GM19023 (cell line): ENCODE measurements at regions not wholly inside any gene's neighbourhood (a gene's known extent, or its start where the extent isn't known, plus 50 kb on each side); places are given as distances from the start of the nearest gene placed in this dataset.

Experiments used
- ATAC-seq: cut with Tn5 transposase; IDR thresholded peaks from one replicate; pipeline ENCODE4 v1.9.1; 2021; ENCODE audit warnings: mild to moderate bottlenecking, moderate library complexity; ENCODE audit not compliant: unreplicated experiment

DNA sequence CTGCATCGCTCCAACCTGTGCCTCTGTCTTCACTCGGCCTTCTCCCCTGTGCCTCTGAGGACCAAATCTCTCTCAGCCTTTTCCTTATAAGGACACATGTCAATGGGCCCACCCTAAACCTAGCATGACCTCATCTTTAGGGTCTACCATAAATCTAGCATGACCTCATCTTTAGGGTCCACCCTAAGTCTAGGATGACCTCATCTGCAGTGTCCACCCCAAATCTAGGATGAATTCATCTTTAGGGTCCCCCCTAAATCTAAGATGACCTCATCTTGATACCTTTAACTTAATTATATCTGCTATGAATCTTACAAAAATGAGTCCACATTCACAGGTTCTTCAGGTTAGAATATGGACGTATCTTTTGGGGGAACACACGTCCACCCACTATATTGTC lies 131.1 kb upstream of the RPL38 start:
- ATAC-seq = no peak

DNA sequence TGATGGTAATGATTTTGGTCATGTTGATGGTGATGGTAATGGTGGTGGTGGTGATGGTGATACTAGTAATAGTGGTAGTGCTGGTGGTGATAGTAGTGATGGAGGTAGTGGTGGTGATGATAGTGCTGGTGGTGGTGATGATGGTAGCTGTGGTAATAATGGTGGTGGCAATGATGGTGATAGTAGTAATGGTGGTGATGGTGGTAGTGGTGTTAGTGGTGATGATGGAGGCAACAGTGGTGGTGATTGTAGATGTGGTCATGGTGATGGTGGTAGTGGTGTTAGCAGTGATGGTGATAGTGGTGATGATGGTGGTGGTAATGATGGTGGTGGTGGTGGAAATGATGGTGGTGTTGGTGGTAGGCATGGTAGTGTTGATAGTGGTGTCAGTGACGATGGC lies 127.0 kb upstream of the RPL38 start:
- no peak for ATAC-seq

DNA sequence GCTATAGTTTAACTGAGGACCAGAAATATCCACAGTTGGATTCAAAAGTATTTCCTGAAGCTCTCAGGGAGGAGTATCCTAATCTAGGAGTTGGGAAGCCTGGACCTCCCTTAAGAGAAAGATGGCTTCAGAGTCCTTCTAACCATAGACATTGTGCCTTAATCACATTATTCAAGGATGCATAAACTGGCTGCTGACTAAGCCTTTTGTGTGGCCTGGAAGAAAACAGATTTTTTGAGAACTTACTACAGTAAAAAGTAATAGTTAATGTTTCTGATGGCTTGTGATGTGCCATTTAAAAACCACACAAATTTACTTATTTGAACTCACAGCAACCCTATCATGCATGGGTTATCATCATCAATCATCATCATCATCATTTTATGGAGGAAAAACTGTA lies 126.2 kb upstream of the RPL38 start:
- ATAC-seq = no peak

DNA sequence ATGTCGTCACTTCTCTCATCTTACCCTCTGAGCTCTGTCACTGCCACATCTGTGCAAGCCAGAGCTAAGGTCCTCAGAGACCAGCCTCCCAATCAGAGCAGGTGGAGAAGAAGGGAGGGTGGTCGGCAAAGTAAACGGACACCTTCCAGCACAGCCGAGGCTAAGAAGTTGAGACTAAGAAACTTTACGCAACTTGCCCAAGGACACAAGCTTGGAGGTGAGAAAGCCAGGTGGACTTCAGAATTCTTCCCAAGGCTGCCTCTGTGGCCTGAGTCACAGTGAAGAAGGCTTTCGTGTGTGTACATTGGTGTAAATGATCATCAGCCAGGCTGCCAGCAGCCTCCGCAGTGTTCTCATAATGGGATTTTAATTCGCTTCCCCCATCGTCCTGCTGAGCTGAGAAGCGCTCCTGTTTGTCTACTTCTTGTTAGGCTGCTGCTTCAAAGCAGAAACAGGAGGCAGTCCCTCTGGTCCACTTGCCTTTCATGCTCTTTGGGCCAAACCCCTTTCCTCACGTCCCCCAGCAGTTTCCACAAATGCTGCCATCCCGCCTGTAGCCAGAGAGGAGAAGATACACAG lies 125.0 kb upstream of the RPL38 start:
- no peak for ATAC-seq

DNA sequence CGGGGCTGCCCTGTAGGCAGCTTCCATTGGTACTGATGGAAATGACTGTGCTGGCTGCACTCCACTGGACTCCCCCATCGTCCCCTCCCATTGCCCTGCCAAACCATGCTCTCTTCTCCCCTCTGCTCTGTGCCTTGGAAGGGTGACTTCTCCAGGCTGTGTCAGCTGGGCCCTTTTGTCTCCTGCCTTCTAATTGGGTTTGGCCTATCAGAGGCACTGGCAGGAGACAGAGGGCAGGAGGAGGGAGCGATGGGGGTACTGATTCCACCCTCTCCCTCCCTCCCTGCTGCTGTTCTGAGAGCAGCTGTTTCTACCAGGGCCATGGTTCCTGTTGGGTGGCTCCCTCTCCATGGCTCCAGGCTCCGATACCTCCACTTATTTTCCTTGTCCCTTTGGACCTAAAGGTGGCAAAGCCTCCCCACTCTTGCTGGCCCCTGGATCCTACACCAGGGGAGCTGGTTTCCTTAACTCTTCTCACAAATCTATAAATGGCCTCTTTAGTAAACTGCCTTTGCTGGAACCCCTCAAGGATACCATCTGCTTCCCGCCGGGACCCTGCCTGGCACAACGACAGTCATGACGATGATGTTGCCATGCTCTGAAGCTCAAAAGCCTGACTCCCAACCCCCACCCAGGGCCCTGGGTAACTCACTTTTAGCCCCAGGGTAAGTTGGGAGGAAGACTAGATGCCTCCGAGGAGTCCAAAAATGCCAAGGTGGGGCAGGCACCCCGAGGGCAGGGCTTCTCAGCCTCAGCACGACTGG lies 123.8 kb upstream of the RPL38 start:
- no peak for ATAC-seq

DNA sequence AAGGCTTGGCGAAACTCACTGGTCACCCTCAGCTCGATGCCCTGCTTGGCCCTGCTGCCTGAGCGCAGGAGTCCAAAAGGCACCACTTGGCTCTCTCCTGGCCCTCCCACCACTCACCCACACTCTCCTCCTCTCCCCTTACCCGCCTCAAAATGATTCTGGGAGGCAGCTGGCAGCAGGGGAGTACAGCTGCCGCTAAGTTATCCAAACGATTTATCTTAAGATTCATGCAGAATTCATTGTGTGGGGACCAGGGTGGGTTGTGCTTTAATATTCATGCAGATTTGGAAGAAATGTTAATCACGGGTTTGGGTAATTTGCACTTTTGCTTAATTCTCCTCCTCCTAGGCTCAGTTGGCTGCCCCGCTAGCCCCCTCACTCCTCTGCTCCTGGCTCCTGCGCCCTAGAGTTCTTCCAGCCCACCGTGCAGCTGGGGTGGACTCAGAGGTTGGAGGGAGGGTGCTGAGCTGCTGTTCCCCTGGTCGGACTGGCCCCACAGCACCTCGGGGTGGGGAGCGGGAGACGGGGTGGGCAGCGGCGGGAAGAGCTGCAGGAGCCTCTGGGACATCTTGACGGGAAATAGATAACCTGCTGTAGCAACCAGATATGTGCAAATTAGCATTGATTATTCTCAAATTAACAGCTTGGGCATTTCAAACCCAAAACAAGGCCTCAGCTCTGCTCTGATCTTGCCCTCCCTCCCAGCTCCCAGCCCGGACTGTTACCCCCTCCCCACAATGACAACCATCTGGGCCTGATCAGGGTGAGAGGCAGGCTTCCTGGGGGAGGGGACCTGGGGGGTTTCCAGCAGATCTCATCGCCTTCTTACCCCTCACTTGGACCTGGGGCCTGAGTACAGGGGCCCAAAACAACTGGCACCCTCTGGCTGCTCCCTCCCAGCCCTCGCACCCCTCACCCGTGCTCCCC lies 122.6 kb upstream of the RPL38 start:
- ATAC-seq = no peak

DNA sequence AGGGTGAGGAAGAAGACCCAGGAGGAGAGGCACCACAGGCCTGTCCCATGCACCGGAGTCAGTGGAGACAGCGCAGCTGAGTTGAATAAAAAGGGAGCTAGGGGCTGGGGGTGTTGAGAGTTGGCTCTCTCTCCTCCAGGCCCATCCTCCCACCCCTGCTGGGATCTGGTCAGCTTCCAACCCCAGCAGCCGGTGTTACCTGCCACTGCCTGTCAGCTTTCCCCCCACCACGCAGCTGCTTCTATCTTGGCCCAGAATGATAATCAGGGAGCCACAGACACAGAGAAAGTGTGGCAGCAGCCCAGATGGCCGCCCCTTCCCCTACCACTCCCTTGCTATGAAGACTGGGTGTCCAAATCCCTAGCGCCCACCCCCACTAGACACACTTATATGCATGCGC lies 120.6 kb upstream of the RPL38 start:
- ATAC-seq = no peak

DNA sequence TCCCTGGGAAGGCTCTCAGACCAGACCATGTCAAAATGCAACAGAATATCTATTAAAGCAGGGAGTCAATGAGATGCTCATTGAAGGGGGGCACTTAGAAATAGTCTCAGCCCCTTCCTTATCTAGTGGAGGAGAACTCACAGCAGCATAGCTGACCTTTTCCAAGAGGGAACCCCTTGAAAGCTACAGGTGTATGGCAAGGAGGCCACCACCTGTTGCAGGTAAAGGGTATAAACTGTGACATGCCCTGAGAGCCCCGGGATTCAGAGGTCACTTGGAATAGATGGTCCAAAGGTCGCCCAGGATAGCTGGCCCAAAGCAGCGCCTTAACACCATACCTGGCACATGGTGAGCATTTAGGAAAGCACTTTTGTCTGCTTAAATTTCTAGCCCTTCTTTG lies 120.2 kb upstream of the RPL38 start:
- ATAC-seq = no peak

DNA sequence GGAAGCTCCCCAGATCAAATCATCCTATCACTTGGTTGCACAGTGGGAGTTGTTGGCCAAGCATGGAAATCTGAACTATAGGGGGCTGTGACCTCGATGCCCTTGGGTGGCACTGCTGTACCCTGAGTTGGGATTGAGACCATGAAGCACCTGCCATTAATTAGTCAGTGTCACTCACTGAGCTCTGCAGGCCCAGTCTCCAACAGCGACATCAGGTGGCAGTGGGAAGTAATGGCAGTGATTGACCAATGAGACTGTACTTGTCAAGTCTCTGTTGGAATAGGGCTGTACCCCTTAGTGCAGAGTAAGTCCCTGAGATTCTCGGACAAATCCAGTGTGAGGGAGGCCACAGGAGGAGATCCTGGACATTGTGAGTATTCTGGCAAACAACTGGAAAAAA lies 118.0 kb upstream of the RPL38 start:
- ATAC-seq = no peak

DNA sequence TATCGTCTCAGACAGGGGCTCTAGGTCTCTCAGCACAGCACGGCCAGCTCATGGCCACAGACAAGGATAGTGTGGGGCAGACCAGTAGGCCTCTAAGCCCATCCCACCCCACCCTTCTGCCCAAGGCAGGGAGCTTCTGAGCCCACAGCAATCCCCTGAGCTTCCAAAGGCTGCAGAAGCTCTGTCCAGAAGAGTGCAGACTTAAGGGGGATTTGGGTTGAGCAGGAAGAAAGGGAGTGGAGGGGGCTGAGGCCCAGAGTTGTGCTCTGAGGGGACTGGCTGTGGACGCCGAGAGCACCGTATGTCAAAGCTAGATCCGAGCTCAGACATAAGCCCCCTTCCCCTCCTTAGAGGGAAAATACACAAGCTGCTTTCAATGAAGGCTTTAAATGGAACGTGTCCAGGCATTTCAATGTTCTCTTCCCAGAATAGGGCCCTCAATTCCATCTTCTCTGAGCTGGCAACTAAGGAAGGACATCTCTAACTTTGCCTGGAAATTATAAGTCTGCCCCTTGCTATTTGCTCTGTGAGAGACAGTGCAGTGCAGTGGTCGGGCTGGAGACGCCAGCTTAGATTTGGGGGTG lies 116.4 kb upstream of the RPL38 start:
- ATAC-seq = no peak

DNA sequence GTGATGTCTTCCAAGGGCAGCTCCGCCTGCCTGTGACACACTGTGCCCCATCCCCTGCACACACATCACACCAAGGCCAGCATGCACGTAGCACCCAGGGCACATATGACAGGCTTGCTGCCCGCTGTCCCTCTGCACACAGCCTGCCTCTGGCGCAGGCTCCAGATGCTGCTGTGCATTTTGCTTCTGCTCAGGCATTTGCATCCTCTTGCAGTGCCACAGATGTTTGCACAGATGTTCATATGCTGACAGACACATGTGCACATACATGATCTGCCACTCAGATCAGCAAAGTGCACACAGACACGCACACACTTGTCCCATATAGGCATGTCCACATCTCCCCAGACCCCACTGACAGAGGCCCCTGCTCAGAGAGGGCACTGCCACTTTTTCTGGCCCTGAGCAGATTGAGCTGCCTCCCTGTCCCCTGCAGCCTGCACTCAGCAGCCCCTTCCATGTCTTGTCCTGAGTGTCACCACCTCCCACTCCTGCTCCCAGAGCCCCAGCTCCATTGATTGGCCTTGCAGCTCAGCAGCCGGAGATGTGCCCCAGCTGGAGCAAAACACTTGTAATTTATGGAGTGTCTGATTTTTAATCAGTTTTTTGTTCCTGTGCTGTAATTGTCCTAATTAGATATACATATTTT lies 115.1 kb upstream of the RPL38 start:
- ATAC-seq = no peak

DNA sequence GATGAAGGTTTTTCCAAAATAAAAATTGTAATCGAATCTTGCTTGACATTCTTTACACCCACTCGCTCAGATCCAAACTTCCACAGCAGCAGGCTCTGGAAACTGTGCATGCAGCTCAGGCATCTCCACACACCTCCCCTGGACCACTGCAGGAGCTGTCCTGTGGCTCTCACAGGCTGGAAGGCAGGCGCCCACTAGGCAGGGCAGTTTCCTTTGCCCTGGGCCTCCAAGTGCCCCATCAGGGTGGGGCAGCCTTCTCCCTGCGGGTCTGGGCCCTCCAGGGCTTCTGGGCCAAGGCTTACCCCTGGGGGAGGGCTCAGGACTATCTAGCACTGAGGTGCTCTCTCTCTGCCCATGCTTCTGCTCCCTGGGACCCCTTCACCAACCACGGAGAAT lies 114.5 kb upstream of the RPL38 start:
- ATAC-seq = no peak

DNA sequence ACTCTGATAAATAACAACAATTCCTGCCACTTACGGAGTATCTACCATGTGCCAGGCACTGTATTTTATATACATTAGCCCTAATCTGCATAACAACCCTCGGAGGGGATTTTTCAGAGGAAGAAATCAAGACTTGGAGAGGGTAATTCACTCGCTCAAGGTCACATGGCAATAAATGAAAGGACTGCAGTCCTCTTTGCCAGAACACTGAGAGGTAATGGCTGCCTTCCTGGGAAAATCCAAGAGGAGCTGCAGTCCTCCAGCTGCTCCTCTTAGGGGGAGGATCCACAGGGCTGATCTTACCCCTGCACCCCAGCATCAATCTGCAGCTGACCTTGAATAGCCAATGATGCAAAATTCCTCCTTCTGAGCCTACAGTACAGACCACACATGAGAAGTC lies 114.1 kb upstream of the RPL38 start:
- ATAC-seq = no peak

DNA sequence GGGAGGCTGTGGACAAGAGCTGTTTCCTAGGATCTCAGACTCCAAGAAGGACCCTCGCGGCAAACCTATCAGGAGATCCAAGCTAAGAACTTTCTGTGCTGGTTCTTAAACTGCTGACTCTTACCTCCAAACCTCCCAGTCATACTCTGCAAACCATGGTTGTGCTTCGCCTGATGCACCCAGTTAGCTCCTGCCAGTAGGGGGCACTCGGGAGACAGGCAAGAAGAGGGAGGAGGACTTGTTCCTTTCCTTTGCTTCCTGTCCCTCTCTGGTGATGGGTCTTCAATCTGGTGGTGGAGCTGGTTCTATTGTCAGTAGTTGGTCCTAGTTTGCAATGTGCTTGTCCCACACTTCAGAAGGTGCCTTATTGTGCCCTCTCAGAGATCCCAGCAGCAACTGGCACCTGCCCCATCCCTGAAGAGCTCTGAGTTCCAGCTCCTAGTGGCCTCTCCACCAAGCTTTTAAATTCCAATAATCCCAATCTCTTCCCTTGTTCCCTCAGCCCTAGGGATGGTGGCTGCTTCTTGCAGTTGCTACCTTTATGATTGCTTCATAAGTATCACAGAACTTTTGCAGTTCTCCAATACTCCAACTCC lies 113.5 kb upstream of the RPL38 start:
- ATAC-seq = no peak

DNA sequence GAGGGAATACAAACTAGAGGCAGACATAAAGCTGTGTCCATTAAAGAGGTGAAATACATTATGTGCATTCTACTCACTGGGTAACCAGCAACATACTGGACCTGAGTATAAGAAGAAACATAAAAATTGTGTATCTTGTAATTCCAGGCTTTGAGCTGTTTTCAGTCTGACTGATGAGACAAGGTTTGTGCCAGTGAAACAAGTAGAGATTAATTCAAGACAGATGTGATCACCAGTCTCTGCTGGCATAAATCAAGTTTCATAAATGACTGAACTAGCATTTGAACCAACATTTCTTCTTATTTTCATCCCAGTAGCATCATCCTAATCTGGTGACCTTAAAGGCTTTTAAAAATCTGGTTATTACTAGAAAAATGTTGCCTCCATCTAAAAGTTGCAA lies 108.8 kb upstream of the RPL38 start:
- ATAC-seq = no peak

DNA sequence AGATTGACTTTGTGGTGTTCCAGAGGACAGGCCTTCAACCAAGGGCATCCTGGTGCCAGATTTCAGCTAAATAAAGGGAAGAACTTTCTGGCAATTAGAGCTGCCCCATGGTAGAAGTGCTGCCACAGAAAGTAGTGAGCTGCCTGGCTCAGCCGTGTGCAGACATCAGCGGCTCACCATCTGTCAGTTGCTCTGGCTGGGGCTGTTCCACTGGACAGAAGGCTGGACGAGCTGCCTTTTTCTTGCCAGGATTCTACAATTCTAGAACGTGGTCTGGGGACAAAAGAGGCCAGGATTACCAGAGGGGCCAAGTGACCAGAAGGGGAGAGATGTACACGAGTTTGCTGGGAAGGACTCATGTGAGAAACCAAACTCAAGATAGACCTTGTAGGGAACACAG lies 107.0 kb upstream of the RPL38 start:
- ATAC-seq = no peak

DNA sequence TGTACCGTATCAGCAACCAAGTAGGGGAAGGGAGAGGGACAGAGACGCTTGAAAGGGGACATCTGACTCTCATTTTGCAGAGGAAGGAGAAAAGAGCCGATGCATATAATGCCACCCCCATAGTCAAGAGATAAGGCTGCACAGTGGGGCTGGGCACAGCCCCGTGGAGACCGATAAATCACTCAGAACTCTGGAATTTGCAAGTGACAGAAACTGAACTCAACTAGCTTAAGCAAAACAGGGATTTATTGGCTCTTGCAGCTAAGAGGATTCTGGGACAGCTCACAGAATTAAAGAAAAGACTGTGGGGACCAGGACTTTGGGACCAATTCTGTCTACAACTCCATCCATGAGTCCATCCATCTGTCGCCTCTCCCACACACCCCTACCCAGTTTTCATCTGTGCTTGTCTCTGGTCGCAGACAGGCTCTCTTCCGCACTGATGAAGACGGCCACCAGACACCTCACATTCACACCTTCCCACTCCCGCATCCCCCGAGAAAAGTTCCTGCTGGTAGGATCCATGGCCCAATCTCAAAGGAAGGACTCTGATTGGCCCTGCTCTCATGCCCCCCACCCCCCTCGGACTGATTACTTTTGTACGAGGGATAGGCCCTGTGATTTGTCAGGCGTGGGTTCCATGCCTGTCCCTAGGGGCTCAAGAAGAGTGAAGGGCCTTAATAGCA lies 105.9 kb upstream of the RPL38 start:
- no peak for ATAC-seq

DNA sequence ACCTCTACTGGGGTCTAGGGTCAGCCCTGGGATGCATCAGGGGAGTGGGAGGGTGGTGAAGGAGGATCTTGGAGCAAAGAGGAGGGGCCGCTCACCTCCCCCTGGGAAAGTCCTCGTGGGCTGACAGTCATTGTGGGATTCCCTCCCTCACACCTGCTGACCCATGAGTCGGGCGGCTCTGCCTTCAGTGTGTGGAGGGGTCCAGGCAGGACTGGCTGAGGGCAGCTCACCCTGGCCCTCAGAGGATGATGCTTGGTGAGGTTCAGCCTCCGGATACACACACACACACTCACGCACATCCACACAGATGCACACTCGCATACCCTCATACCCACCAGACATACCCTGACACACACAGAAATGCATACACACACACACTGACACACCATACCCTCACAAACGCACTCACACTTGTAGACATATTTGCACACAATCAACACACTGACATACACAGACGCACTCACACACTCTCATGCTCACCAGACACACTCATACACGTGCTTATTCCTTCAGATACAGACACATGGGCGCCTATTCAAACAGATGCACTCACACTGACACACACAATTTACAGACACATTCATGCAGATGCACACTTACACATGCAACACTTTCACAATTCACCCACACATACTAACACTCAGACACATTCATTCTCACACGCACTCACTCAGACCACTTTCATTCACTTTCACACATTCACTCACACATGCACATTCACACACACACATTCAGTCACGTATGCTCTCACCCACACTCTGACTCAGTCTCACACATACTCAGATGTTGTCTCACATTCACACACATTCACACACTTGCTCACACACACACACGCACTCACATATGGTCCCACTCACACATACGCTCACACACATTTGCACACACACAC lies 105.1 kb upstream of the RPL38 start:
- ATAC-seq = no peak
